DOHH2 (cell line): ENCODE measurements at regions not wholly inside any gene's neighbourhood (a gene's known extent, or its start where the extent isn't known, plus 50 kb on each side); places are given as distances from the start of the nearest gene placed in this dataset.

Experiments used
- H3F3A ChIP-seq: fragments of 200-600 bp; sonication (generic), shearing (Covaris generic); 2 replicates; pipeline ENCODE4 v1.6.0; 2016; ENCODE audit warnings: antibody characterized with exemption, mild to moderate bottlenecking; ENCODE audit not compliant: control insufficient read depth, insufficient read depth
- H3K27ac ChIP-seq: fragments of 200-600 bp; sonication (generic); 2 replicates; pipeline ENCODE4 v1.5.1; 2014; ENCODE audit warnings: low read depth, mild to moderate bottlenecking, low read length, moderate library complexity
- H3K27me3 ChIP-seq: fragments of 200-600 bp; sonication (generic); 2 replicates; pipeline ENCODE4 v1.6.1; 2014; ENCODE audit warnings: mild to moderate bottlenecking, low read length, mixed read lengths; ENCODE audit not compliant: control insufficient read depth
- H3K36me3 ChIP-seq: fragments of 200-600 bp; sonication (generic); 2 replicates; pipeline ENCODE4 v1.6.1; 2014; ENCODE audit warnings: mild to moderate bottlenecking, low read length, moderate library complexity, mixed read lengths; ENCODE audit not compliant: control insufficient read depth
- H3K4me1 ChIP-seq: fragments of 200-600 bp; sonication (generic); 2 replicates; pipeline ENCODE4 v1.6.1; 2014; ENCODE audit warnings: mild to moderate bottlenecking, low read length, mixed read lengths; ENCODE audit not compliant: control insufficient read depth
- H3K4me2 ChIP-seq: fragments of 200-600 bp; sonication (generic); 2 replicates; pipeline ENCODE4 v1.6.0; 2014; ENCODE audit warnings: mild to moderate bottlenecking, low read length, moderate library complexity
- H3K4me3 ChIP-seq: fragments of 200-600 bp; sonication (generic); 2 replicates; pipeline ENCODE4 v1.5.1; 2014; ENCODE audit warnings: mild to moderate bottlenecking, low read length, mixed read lengths
- H3K79me2 ChIP-seq: fragments of 200-600 bp; sonication (generic); 2 replicates; pipeline ENCODE4 v1.6.1; 2014; ENCODE audit warnings: mild to moderate bottlenecking, low read length, mixed read lengths; ENCODE audit not compliant: control insufficient read depth
- H3K9me2 ChIP-seq: fragments of 200-600 bp; sonication (generic); replicated peaks from 2 replicates; pipeline ENCODE4 v1.6.1; 2014; ENCODE audit warnings: mild to moderate bottlenecking, low read length, mixed read lengths; ENCODE audit not compliant: control insufficient read depth
- H3K9me3 ChIP-seq: fragments of 200-600 bp; sonication (generic); 2 replicates; pipeline ENCODE4 v1.6.1; 2014; ENCODE audit warnings: antibody characterized with exemption, low read length, mixed read lengths; ENCODE audit not compliant: control insufficient read depth, insufficient read depth
- H4K20me1 ChIP-seq: fragments of 200-600 bp; sonication (generic); 2 replicates; pipeline ENCODE4 v1.6.0; 2014; ENCODE audit warnings: low read depth, mild to moderate bottlenecking, antibody characterized with exemption, low read length, moderate library complexity; ENCODE audit not compliant: control insufficient read depth, insufficient read depth
- CTCF ChIP-seq: fragments of 200-600 bp; sonication (generic); IDR thresholded peaks from one replicate; pipeline ENCODE4 v1.5.1; 2014; ENCODE audit warnings: antibody characterized with exemption, mild to moderate bottlenecking, low read depth, low read length; ENCODE audit not compliant: poor library complexity, severe bottlenecking
- EZH2phosphoT487 ChIP-seq: fragments of 200-600 bp; sonication (generic); IDR thresholded peaks from 2 replicates; pipeline ENCODE4 v1.6.1; 2017; ENCODE audit warnings: borderline replicate concordance, mild to moderate bottlenecking, antibody characterized with exemption, low read length, moderate library complexity, mixed read lengths

- no peaks in the 10 kb centered on the region for H3K79me2 ChIP-seq
- no peak overlapping the region for H3K27ac ChIP-seq
- no peak overlapping the region for H3K4me3 ChIP-seq
- H3K9me3 ChIP-seq: no peaks in the 10 kb centered on the region
- H4K20me1 ChIP-seq: no peaks in the 10 kb centered on the region
- H3K4me2 ChIP-seq: no peak overlapping the region
- no peaks in the 10 kb centered on the region for H3F3A ChIP-seq
- no peaks in the 10 kb centered on the region for H3K4me1 ChIP-seq
- H3K27me3 ChIP-seq: no peaks in the 10 kb centered on the region
- H3K9me2 ChIP-seq: no peaks in the 10 kb centered on the region
- no peaks in the 10 kb centered on the region for H3K36me3 ChIP-seq
- TF ChIP-seq EZH2phosphoT487: no peak
- TF ChIP-seq CTCF: no peak
Observed at GRCh38 chr3:76400141-76400540, 614.8 kb upstream of the ZNF717 start.

- no peak overlapping the region for H3K27ac ChIP-seq
- H3K4me3 ChIP-seq: no peak overlapping the region
- no peaks in the 10 kb centered on the region for H3K27me3 ChIP-seq
- H3K79me2 ChIP-seq: no peaks in the 10 kb centered on the region
- no peaks in the 10 kb centered on the region for H3K4me1 ChIP-seq
- H3K9me3 ChIP-seq: no peaks in the 10 kb centered on the region
- no peak for TF ChIP-seq CTCF
- no peak for TF ChIP-seq EZH2phosphoT487
- H3K9me2 ChIP-seq: no peaks in the 10 kb centered on the region
- H3F3A ChIP-seq: no peaks in the 10 kb centered on the region
- H3K4me2 ChIP-seq: no peak overlapping the region
- H3K36me3 ChIP-seq: no peaks in the 10 kb centered on the region
- no peaks in the 10 kb centered on the region for H4K20me1 ChIP-seq
Observed at GRCh38 chr3:76402926-76403325, 617.6 kb upstream of the ZNF717 start.

- H3K27ac ChIP-seq: no peak overlapping the region
Observed at GRCh38 chr3:76403556-76403955, 618.2 kb upstream of the ZNF717 start.

More at GRCh38 chr3:76403556-76403955, 618.2 kb upstream of the ZNF717 start:
- Histone ChIP-seq H3K4me2 (no peak overlapping the region), H3K79me2 (no peaks in the 10 kb centered on the region), H4K20me1 (no peaks in the 10 kb centered on the region), H3K36me3 (no peaks in the 10 kb centered on the region), H3K4me3 (no peak overlapping the region), H3K27me3 (no peaks in the 10 kb centered on the region), H3K9me2 (no peaks in the 10 kb centered on the region), H3K4me1 (no peaks in the 10 kb centered on the region), H3F3A (no peaks in the 10 kb centered on the region), H3K9me3 (no peaks in the 10 kb centered on the region)
- TF ChIP-seq CTCF (no peak), EZH2phosphoT487 (no peak)
